KBM-7 (cell line): ENCODE measurements at regions not wholly inside any gene's neighbourhood (a gene's known extent, or its start where the extent isn't known, plus 50 kb on each side); places are given as distances from the start of the nearest gene placed in this dataset.

Experiments
- DNase-seq: peaks from one replicate; pipeline ENCODE4 v3.0.0-alpha.2; 2015
- in situ Hi-C: fragments of 300-500 bp; cut with MboI; formaldehyde crosslinking; loops from 2 replicates; pipeline ENCODE4 v1.14.3; 2020; ENCODE audit warnings: low sequenced_read_pairs, low pct_unique_long_range_greater_than_20kb, mixed read lengths

DNA sequence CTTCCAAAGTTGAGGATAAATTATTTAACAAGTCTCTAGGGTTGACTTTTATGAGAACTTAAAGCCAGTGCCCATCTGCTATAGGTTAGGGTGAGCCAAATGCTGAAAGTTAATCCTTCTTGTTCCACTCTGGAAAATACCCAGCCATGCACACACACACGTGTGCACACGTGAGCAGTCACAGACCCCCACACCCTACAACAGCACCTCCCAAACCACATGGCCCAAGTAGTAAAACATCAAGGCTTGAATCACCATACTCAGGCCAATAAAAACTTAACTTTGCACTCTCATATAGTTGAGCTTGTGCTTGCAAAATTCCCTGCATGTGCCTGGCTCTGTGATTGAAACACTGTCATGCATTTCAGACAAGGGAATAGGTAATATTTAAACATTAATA lies 467.6 kb downstream of the ARHGEF28 start:
- in situ Hi-C loops = no loop called here

DNA sequence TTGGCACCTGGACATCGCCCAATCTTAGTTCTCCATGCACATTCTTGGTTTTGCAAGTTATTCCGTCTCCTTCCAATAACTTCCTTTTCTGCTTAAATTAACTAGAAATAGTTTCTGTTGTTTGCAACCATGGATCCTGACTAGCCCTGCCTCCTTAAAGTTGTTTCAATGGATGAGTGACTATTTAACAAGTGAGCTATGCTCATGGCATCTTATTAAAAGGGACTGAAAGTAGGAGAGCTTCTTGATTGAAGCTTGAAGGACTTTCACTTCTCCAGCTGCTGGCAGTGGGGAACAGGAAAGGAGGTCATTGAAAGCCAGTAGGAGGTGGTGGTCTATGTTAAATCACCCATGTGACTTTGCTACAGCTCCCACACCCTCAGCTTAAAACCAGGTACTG lies 466.8 kb downstream of the ARHGEF28 start:
- in situ Hi-C loops = no loop called here
- DNase-seq = no peak

More for the DNA sequence above, 467.6 kb downstream of the ARHGEF28 start:
- DNase-seq = no peak

DNA sequence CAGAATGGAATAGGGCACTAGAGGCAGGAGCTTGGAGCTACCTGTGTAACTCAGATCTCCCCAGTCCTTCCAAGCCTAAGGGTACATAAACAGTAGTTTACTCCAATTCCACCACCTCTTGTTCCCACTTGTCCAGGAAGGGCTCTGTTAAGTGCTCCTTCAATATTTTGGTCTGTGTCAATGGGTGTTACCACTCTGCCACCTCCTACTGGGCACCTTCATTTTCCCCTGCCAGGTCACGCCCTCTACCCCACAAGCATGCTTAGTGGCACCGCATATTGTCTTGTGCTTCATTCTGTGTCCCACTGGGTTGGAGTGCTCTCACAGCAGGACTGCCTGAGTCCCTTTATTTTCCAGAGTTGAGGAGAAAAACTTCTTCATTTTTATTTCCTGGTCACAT lies 459.8 kb downstream of the ARHGEF28 start:
- in situ Hi-C loops = no loop called here

DNA sequence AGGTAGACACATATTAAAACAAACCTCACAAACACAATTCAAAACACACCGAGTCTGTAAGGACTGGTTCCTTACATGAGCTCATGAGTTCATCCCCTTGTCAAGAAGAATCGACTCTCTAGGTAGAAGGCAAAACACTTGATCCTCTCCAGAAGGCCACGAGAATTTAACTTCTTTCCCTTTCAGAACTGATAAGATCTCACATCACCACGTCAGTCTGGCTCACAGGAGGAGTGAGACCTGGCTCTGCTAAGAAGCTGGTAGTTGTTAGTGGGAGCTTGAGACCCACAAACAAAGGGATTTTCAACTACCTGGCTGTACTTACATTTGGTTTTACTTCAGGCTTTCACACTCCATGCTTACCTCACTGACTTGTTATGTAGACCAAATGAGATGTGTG lies 459.2 kb downstream of the ARHGEF28 start:
- in situ Hi-C loops = no loop called here

More for the DNA sequence above, 459.8 kb downstream of the ARHGEF28 start:
- no peak for DNase-seq

DNA sequence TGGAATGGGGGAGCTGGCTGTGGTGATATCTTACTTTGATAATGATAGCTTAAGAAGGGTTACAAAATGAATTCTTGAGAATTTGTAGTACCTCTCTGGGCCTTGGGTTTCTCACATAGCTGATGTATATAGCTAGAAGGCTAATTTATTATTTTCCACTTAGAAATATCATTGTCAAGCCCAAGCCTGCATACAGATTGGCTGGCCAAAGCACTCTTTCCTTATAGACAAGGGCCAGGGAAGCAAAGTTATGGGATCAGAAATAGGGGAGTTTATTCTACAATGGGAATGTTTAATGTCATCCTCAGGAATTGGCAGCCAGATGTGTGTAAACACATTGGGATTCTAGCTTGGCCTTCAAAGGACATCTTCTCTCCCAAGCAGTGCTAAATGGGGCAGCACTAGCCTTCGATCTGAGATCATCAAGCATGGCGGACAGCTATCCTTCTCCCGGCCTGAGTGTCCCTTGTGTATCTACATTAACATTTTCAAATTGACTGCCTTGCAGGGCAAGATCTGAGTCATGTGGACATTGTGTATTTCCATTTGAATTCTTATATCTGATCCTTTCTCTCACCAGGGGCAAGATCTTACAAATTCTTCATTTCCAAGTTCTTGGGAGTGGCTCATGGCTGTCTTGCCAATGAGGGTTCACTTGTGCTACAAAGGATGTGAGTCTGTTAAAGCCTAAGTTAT lies 457.2 kb downstream of the ARHGEF28 start:
- DNase-seq = no peak
- in situ Hi-C loops = no loop called here

More for the DNA sequence above, 459.2 kb downstream of the ARHGEF28 start:
- no peak for DNase-seq

DNA sequence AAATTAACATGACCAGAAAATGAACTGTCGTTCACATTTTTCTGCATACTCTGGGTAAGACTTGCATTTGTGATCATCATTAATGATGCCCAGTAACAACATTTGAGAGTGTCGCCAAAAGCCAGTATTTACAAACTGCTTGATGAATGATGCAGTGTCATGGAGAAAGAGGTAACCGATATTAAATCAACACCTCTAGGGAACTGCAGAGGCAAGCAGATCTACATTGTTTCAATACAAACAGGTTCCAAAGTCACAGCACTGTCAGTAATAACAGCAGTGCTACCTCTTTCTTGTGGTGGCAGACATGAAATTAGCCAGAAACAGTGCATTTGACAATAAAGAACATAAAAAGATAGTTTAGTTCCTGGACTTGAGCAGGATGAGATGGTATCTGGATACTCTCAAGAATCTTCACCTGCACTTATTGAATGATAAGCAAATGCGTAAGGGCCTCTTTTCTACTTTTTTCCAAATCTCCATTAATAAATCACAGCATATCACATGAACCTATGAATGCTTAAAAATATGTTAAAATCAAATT lies 456.6 kb downstream of the ARHGEF28 start:
- no peak for DNase-seq
- in situ Hi-C loops = no loop called here

DNA sequence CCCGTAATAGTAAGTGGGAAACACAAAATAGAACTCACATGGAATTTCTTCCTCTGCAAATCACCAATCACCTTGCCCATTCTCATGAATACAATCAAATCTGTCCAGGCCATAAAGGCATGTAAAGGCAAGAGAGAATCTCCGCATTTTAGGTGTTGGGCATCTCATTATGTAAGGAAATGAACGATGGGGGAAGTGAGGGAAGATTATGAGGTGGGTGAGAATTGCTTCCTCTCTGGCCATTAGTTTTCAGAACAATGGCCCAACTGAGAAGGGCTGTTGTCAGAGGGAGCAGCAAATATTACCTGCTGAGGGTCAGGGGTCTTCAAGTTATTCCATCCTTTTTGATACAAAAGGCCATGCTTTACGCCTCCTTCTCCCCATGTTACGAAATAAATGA lies 455.1 kb downstream of the ARHGEF28 start:
- in situ Hi-C loops = no loop called here
- DNase-seq = no peak

DNA sequence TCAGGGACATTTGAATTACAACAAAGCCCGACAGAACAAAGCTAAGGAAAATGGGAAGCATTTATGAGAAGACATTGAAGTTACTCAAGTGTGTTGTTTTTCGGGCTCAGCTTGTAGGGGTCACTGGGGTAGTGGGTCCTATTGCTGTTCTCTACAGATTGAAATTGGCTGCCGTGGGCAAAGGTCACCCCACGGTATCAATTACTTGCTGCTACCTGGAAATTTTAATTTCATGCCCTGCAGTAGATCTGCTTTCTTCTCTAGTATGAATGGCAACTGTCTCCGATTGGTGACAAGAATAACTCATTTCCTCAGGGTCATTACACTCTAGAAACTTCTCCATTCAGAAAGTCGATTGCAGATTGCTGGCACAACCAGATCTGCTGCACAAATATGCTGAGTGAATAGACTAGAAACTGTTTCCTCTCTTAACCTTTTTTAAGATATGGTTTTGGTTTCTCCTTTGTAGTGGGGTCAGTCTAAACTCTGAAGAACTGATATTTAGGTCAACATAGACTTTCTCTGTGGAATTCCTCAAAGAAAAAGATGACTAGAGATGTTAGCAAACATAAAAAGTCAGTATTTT lies 454.1 kb downstream of the ARHGEF28 start:
- no peak for DNase-seq
- in situ Hi-C loops = no loop called here

DNA sequence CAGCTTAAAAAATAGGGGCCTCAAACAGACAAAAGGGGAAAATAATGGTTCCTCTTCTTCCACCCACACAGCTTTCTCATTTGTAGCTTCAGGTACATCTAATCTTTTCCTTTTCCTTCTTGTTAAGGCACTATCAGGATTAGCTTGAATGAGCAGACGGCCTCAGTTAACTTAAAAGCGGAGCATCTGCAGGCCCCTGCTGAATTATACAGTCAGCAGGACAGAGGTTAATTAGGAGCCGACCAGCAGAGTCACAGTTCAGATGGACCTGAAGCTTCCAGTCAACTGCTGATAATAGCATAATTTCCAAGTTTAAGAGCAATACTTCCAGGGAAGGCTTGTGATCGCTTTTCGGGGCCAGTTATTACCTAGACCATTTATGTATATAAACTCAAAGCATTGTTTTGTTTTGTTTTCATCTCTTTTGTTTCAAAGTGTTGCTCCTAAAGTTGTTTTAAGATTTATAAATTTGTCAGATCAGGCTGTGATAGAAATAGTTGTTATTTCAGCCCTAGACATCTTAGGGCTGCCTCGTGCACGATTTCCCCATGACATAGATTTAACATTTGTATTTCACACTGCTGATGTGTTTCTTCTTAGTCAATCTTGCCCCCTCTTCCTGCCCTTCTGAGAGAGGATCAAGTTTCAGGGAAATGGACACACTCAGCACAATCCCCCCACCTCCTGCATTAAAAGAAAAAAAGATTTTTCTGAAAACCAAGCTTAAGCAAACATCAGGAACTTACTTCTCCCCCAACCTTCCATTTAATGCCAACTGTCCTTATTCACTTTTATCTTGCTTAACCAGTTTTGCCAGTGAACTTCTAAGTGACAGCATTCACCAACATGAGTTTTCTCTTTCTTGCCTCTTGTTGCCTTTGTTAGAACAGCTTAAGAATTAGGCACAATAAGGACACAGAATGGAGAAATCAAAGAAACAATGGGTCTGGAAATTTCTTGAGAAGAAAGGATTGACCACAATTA lies 449.8 kb downstream of the ARHGEF28 start:
- DNase-seq = no peak
- in situ Hi-C loops = no loop called here

DNA sequence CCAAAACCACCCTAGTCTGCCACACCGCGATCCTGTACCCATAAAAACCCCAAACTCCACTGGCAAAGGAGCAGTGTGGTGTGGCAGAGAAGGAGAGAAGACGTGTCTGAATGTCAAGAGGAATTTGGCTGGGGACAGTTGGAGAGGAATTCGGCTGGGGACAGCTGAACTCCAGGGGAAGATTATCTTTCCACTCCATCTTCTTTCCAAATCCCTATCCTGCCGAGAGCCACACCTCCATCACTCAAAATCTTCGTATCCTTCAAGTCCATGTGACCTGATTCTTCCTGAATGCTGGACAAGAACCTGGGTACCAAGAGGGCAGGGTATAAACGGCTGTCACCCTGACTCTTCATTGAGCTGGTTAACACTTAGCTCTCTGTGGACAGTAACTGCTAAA lies 448.1 kb downstream of the ARHGEF28 start:
- in situ Hi-C loops = no loop called here
- DNase-seq = no peak

DNA sequence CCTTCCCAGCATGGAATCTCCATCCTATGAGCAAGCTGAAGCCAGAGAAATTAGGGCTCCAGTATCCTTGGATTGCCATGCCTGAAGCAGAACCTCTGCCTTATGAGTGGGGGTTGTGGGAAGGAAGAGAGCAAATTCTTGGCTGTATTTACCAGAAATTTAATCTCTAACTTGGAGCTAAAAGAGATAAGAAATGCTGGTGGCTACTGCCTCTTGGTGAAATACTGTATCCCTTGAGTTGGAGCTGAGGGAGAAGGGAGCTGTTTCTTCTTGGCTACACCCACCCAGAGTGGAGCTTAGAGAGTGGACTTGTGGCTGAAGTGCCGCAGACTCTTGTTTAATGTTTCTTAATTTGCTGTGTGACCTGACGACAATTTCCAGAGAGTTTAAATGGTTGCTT lies 447.3 kb downstream of the ARHGEF28 start:
- in situ Hi-C loops = no loop called here
- no peak for DNase-seq

DNA sequence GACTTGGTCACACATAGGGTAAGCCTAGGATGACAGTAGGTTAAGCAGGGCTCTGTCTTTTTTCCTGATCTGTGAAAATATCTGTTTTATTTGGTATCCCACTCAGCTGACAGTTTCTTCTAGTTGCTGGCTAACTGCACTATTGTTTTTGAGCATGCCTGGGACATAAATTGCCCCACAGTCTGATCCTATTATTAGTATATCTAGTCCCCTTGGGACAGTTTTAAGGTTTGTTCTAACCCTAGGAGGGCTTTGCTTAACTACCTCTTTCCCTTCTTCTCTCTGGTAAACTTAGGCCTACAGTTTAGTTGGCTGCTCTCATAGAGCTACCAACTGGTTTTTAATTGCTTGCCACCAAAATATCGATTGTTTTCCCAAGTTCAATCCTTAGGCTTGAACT lies 446.6 kb downstream of the ARHGEF28 start:
- DNase-seq = no peak
- in situ Hi-C loops = no loop called here

DNA sequence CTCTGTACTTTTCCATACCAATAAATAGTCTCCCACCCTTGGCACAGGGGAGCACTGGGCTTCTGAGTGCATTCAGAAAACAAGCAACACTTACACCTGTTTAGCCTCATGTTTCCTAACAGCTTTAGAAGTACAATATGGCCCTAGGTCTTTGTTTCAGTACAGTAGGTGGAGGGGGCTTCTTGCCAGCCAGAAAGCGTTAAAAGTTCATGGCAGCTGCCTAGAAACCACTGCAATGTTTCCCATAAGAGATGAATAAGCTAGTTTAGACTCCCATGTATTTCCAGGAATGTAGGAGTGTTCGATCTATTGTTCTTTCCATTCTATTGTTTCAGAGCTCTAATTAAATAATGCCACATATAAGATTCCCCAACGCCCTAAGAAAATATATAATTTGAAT lies 444.8 kb downstream of the ARHGEF28 start:
- in situ Hi-C loops = no loop called here
- DNase-seq = no peak

DNA sequence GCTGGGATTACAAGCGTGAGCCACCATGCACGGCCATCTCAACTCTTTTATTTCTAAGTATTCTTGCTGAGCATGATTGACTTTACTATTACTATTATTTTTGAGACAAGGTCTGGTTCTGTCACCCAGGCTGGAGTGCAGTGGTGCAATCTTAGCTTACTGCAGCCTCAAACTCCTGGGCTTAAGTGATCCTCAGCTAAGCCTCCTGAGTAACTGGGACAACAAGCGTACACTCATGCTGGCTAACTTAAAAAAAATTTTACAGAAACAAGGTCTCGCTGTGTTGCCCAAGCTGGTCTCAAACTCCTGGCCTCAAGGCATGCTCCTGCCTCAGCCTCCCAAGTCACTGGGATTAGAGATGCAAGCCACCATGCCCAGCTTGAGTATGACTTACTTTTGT lies 443.7 kb downstream of the ARHGEF28 start:
- DNase-seq = no peak
- in situ Hi-C loops = no loop called here

DNA sequence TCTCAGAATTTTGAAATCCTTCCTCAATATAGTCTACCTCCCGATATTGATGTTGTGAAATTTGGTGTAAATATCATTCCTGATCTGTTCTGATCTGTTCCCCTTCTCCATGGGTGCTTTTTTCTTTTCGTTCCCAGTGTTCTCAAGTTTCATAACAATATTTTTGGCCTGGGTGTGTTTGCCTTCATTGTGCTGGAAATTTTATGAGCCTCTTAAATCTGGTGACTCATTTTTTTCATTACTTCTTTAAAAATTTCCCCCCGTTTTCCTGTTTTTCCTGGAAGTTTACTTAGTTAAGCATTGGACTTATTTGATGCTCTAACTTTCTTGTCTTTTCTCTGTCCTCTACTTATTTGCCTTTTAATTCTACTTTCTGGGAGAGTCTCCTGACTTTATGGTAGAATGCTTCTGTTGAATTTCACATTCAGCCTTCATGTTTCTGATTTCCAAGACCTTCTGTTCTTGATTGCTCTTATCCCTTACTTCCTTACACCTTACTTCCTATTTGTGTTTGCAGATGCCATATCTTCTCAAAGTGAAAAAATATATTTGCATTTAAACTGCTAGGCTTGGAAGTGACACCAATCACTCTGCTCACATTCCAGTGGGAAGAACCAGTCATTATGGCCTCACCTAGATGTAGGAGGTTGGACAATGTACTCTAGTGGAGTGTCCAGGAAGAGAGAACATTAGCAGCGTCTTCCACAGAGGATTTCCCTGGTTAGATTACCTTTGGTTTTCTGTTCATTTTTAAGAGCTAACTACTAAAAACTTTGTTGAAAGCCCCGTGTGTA lies 441.9 kb downstream of the ARHGEF28 start:
- no peak for DNase-seq

DNA sequence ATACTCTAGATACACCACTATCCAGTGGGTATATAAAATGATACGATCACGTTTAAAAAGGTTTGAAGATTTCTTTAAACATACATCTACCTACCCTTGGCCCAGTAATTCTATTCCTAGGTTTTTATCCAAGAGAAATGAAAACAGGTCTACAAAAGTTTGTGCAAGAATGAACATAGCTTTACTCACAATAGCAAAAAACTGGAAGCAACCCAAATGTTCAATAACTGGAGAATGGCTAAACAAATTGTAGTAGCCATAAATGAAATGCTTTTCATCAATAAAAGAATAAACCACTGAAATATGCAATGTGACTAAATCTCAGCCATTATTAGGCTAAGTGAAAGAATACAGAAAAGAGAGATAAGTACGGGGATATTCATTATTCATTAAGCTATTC lies 438.9 kb downstream of the ARHGEF28 start:
- no peak for DNase-seq

More for the DNA sequence above, 441.9 kb downstream of the ARHGEF28 start:
- in situ Hi-C loops = no loop called here

DNA sequence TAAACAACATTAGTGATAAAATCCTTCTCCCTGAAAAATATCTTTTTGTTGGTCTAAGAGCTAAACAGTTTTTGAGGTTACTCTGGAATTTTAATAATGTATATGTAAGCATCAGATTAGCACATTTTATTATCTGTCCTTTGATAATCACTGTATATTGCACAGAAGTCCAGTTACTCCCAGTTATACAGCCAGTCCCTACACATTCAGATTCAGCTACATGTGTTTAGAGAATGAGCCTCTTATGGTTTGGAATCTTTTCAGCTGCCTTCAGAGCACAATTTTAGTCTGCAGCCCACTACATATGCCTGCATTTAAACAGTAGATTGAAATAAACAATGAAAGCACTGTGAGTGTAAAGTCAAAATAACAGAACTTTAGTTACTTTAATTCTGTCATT lies 438.2 kb downstream of the ARHGEF28 start:
- in situ Hi-C loops = no loop called here
- DNase-seq = no peak

More for the DNA sequence above, 438.9 kb downstream of the ARHGEF28 start:
- in situ Hi-C loops = no loop called here

DNA sequence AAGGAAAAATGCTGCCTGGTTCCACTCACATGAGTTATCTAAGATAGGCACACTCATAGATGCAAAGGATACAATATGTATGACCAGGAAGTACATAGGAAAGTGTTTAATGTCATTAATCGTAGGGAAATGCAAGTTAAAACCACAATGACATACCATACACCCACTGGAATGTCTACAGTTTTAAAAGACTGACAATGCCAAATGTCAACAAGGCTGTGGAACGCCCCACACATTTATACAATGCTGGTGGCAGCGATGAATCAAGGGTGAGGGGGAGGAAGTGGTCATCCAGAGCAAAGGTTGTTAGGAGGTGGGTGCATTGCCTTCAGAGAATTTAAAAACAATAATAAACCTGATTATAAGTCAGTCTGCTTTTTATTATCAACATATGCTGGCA lies 437.8 kb downstream of the ARHGEF28 start:
- no peak for DNase-seq
- in situ Hi-C loops = no loop called here

DNA sequence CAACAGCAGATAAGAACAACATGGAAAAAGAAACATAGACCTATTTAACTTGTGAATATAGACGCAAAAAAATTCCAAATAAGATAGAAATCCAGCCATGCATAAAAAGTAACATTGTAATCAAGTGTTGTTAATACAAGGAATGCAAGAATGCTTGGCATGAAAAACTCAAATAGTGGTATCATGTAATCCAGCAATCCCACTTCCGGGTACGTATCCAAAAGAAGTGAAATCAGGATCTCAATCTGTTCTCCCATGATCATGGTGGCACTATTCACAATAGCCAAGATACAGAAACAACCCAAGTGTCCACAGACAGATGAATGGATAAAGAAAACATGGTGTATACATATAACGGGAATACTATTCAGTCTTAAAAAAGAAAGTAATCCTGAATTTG lies 437.4 kb downstream of the ARHGEF28 start:
- DNase-seq = no peak
- in situ Hi-C loops = no loop called here
